IMR-90 (cell line): ENCODE measurements at regions not wholly inside any gene's neighbourhood (a gene's known extent, or its start where the extent isn't known, plus 50 kb on each side); places are given as distances from the start of the nearest gene placed in this dataset.

Experiments
- ATAC-seq: fragments of 200-7000 bp; cut with Tn5 transposase; 2 replicates; pipeline ENCODE4 v1.9.1; 2020; ENCODE audit warnings: low read depth, mild to moderate bottlenecking, moderate library complexity
- BruUV-seq: library from RNA; stranded (reverse); fragments of 400-500 nt; replicated peaks from 2 replicates; lab custom pipeline; 2021; lab: Mats Ljungman, UMichigan
- CTCF ChIA-PET: fragments of 300-600 bp; formaldehyde crosslinking; extraction: SDS; loops from one replicate; lab custom pipeline; 2021; ENCODE audit warnings: antibody characterized with exemption; lab: Yijun Ruan, JAX
- POLR2A ChIA-PET: fragments of 300-600 bp; sonication (Branson Sonifier 250); formaldehyde crosslinking; loops from one replicate; lab custom pipeline; 2022; ENCODE audit warnings: antibody characterized with exemption; ENCODE audit not compliant: unreplicated experiment; lab: Charles Lee
- DNase-seq: peaks from one replicate; pipeline ENCODE4 v3.0.0; 2013
- H2AFZ ChIP-seq: replicated peaks from 2 replicates; pipeline ENCODE3; 2013; ENCODE audit warnings: low read length, mild to moderate bottlenecking; ENCODE audit not compliant: poor library complexity
- H2AK5ac ChIP-seq: 2 replicates; pipeline ENCODE4 v1.6.1; 2013; ENCODE audit warnings: low read depth, low read length, inconsistent platforms
- H2AK9ac ChIP-seq: replicated peaks from 2 replicates; pipeline ENCODE3; 2013; ENCODE audit warnings: mild to moderate bottlenecking, low read depth, low read length, moderate library complexity; ENCODE audit not compliant: poor library complexity
- H2BK120ac ChIP-seq: 2 replicates; pipeline ENCODE4 v1.6.1; 2013; ENCODE audit warnings: low read depth, low read length, inconsistent platforms
- H2BK15ac ChIP-seq: 3 replicates; pipeline ENCODE4 v1.6.1; 2013; ENCODE audit warnings: low read depth, low read length, inconsistent platforms
- H2BK20ac ChIP-seq: 2 replicates; pipeline ENCODE4 v1.6.1; 2013; ENCODE audit warnings: low read depth, mild to moderate bottlenecking, inconsistent platforms, low read length, moderate library complexity
- H2BK5ac ChIP-seq: 2 replicates; pipeline ENCODE4 v1.6.1; 2013; ENCODE audit warnings: mild to moderate bottlenecking, low read depth, low read length, inconsistent platforms; ENCODE audit not compliant: poor library complexity, severe bottlenecking
- H3K14ac ChIP-seq: replicated peaks from 2 replicates; pipeline ENCODE4 v1.6.1; 2013; ENCODE audit warnings: low read depth, low read length, inconsistent platforms
- H3K18ac ChIP-seq: 2 replicates; pipeline ENCODE4 v1.6.1; 2013; ENCODE audit warnings: low read depth, low read length, control low read depth
- H3K23ac ChIP-seq: 2 replicates; pipeline ENCODE4 v1.6.1; 2013; ENCODE audit warnings: low read depth, low read length, inconsistent platforms
- H3K27ac ChIP-seq: 2 replicates; pipeline ENCODE4 v1.5.1; 2013; ENCODE audit warnings: mild to moderate bottlenecking, control low read depth, low read length; ENCODE audit not compliant: insufficient read depth
- H3K27me3 ChIP-seq: 2 replicates; pipeline ENCODE4 v1.6.1; 2013; ENCODE audit warnings: low read length; ENCODE audit not compliant: control insufficient read depth, insufficient read depth
- H3K36me3 ChIP-seq: 2 replicates; pipeline ENCODE4 v1.6.1; 2013; ENCODE audit warnings: low read length, mixed read lengths; ENCODE audit not compliant: control insufficient read depth, insufficient read depth
- H3K4ac ChIP-seq: 2 replicates; pipeline ENCODE4 v1.6.1; 2013; ENCODE audit warnings: low read depth, low read length, inconsistent platforms
- H3K4me1 ChIP-seq: 2 replicates; pipeline ENCODE4 v1.6.1; 2013; ENCODE audit warnings: low read length, mixed read lengths; ENCODE audit not compliant: control insufficient read depth, insufficient read depth
- H3K4me2 ChIP-seq: 2 replicates; pipeline ENCODE4 v1.6.1; 2013; ENCODE audit warnings: low read depth, mild to moderate bottlenecking, control low read depth, low read length, moderate library complexity
- H3K4me3 ChIP-seq: 2 replicates; pipeline ENCODE4 v1.5.1; 2013; ENCODE audit warnings: low read depth, mild to moderate bottlenecking, control low read depth, low read length, moderate library complexity; ENCODE audit not compliant: insufficient read depth
- H3K56ac ChIP-seq: 2 replicates; pipeline ENCODE4 v1.6.1; 2013; ENCODE audit warnings: low read length, inconsistent platforms; ENCODE audit not compliant: insufficient read depth; ENCODE audit errors: extremely low read depth
- H3K79me1 ChIP-seq, 2 experiments: 2 replicates each; pipeline ENCODE4 v1.6.1; 2013; ENCODE audit warnings: low read length in 2 of 2, inconsistent platforms in 1 of 2, low read depth in 1 of 2
- H3K9ac ChIP-seq: 2 replicates; pipeline ENCODE4 v1.6.1; 2013; ENCODE audit warnings: low read depth, low read length, control low read depth
- H3K9me1 ChIP-seq: 2 replicates; pipeline ENCODE4 v1.6.1; 2013; ENCODE audit warnings: low read length, inconsistent platforms; ENCODE audit not compliant: insufficient read depth
- H3K9me3 ChIP-seq: 2 replicates; pipeline ENCODE4 v1.6.1; 2013; ENCODE audit warnings: low read length; ENCODE audit not compliant: control insufficient read depth, insufficient read depth
- H4K20me1 ChIP-seq: 2 replicates; pipeline ENCODE4 v1.6.1; 2013; ENCODE audit warnings: low read length, inconsistent platforms; ENCODE audit not compliant: insufficient read depth
- H4K5ac ChIP-seq: 2 replicates; pipeline ENCODE4 v1.6.1; 2013; ENCODE audit warnings: mild to moderate bottlenecking, low read depth, low read length, control low read depth
- H4K8ac ChIP-seq, 2 experiments: 2 replicates each; pipeline ENCODE4 v1.6.1; 2013; ENCODE audit warnings: low read depth in 2 of 2, low read length in 2 of 2, control low read depth in 1 of 2, inconsistent platforms in 1 of 2
- H4K91ac ChIP-seq: 2 replicates; pipeline ENCODE4 v1.6.1; 2013; ENCODE audit warnings: low read depth, low read length, inconsistent platforms; ENCODE audit not compliant: insufficient read depth
- NFE2L2 ChIP-seq: fragments of 150-350 bp; IDR thresholded peaks from 2 replicates; pipeline ENCODE4 v1.6.1; 2016; ENCODE audit warnings: low read depth, mild to moderate bottlenecking, low read length
- USF2 ChIP-seq: fragments of 150-350 bp; IDR thresholded peaks from 2 replicates; pipeline ENCODE4 v1.6.1; 2017; ENCODE audit warnings: mild to moderate bottlenecking, antibody characterized with exemption, low read length, low read depth
- WGBS, 2 experiments: methylation state at CpG; one replicate each; pipeline versions ENCODE4 v1.1.5 to v1.1.7; 2013; ENCODE audit warnings: missing lambda C conversion rate in 2 of 2; ENCODE audit not compliant: insufficient read length in 1 of 2; ENCODE audit errors: extremely low coverage in 2 of 2; 5-methylcytosine and 5-hydroxymethylcytosine counted together
- dilution Hi-C: fragments of 300-500 bp; cut with HindIII; formaldehyde crosslinking; loops from one replicate; pipeline ENCODE4 v1.14.3; 2018; ENCODE audit warnings: low sequenced_read_pairs; ENCODE audit not compliant: unreplicated experiment
- in situ Hi-C: fragments of 300-500 bp; cut with MboI; formaldehyde crosslinking; loops from 3 replicates; pipeline ENCODE4 v1.14.3; 2019; ENCODE audit warnings: low sequenced_read_pairs, inconsistent platforms, mixed read lengths
- intact Hi-C: fragments of 100-400 bp; cut with micrococcal nuclease; formaldehyde crosslinking; loops from 2 replicates; pipeline ENCODE4 v1.10.0; 2022

GRCh38 chr7:13829231-13829630 lies 160.2 kb downstream of the ETV1 start:
- no CpG with 5 or more reads among the region's 2 CpGs for WGBS, 2 experiments
- Histone ChIP-seq H3K18ac (no peak overlapping the region), H3K4ac (no peak overlapping the region), H4K5ac (no peak overlapping the region), H4K20me1 (no peaks in the 10 kb centered on the region), H3K4me2 (no peak overlapping the region), H3K4me1 (peaks cover 4% of the 10 kb centered on the region), H2AK9ac (no peak overlapping the region), H3K27ac (no peak overlapping the region), H3K9me3 (no peaks in the 10 kb centered on the region), H3K27me3 (no peaks in the 10 kb centered on the region), H3K9ac (no peak overlapping the region), H2BK15ac (no peak overlapping the region), H2AK5ac (no peak overlapping the region), H3K4me3 (no peak overlapping the region), H2BK20ac (no peak overlapping the region), H3K9me1 (peaks cover 6% of the 10 kb centered on the region; the same call in 1 of the 2 replicates), H3K79me1 (no peaks in the 10 kb centered on the region), H2AFZ (no peak overlapping the region), H3K36me3 (no peaks in the 10 kb centered on the region), H3K14ac (no peak overlapping the region), H4K8ac (no peak overlapping the region), H4K91ac (no peak overlapping the region), H2BK120ac (no peak overlapping the region), H3K23ac (no peak overlapping the region), H2BK5ac (no peak overlapping the region), H3K56ac (no peak overlapping the region)
- ATAC-seq (no peak), DNase-seq (peak; percentile 74)
- in situ Hi-C loops (no loop called here), intact Hi-C loops (no loop called here), dilution Hi-C loops (no loop called here)
- TF ChIP-seq NFE2L2 (peak; percentile 6; the same call in 1 of the 2 replicates), USF2 (no peak)
- ChIA-PET POLR2A (no interaction called here), CTCF (interaction anchor here (0.6 to 1.4 kb wide), 2 partner anchors 35 to 173 kb away, joined by 3 read pairs; no protein-coding TSS in a partner anchor)
- no TSS peak for BruUV-seq
